Activated T-cell treated with anti-CD3 and anti-CD28 coated beads for 1 hour (primary cell): ENCODE measurements at regions not wholly inside any gene's neighbourhood (a gene's known extent, or its start where the extent isn't known, plus 50 kb on each side); places are given as distances from the start of the nearest gene placed in this dataset.

Experiments
- DNase-seq: peaks from one replicate; pipeline ENCODE4 v3.0.0-alpha.2; 2020; ENCODE audit warnings: low read depth

DNA sequence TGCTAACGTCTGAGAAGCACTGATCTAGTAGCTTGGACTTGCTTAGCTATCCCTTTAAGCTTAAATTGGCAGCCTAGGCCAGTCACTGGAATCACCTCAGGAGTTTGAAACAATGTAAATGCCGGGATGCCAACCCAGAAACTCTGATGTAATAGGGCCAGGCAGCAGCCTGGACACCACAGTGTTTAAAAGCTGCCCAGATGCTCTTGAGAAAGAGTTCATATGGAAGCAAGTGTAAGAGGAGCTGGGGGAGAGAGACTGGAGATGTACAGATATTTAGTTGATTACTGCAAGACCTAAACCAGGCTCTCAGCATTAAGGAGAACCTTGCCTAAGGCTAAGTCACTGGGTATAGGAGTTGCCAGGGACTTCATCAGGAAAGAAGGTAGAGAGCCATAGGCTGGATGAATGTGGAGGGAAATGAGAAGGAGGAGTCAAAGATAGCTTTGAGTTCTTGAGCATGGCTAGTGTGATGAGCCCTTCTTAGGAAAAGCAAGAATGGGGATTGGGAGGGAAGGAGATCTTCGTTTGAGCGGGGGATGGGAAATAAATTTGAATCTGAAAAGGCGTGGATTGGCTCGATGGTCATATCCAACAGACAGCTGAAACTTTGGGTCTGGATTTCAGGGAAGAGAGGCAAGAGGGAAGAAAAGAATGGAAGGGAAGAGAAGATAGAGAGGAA is 392.9 kb upstream of the WWC1 start:
- DNase-seq = no peak

DNA sequence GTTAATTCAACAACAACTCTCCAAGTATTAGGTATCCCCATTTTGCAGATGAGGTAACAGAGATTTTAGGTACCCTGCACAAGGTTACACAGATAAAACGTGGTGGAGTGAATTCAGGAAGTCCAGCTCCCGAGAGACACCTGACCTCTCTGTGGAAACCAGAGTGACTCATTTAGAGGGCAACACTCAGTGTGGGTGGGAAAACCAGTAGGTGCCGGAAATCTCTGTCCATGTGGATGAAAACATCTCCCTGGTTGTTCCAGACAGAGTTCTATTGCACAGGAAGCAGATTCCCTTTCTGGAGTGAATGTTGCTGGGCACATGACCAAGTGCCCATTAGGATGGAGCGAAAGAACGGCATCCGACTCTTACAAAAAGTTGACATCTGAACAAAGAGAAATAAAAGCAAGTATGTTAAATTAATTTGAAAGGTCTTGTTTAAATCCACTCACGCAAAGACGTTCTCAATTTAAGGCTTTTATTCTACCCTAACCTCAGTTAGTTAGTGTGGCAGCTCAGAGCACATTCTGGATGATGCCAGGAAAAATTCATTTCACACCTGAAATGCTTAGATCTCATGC is 391.9 kb upstream of the WWC1 start:
- no peak for DNase-seq

DNA sequence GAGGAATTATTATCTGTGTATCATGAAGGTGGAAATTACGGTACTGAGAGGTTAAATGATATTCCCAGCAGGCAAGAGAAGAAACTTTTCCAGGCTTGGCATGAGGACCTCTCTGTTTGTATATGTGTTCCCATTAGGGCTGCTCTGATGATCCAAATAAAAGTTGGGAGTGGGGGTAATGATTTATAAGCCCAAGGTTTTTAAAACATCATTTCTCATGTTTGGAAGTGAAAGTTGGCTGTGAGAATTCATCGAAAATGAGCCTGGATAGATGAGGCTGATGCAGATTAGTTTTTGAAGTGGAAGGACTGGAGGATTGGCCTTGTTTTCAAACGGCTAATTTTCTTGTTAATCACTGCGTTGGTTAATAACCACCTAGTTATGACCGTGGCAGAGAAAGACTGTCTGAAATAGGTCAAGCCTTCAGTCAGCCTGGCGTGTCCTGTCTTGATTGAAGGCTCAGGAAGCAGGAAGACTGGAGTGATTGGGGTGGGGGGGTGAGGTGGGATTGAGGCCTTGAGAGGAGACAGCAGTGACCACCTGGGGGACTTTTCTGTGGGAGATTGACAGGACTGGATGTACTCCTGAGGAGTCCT is 391.0 kb upstream of the WWC1 start:
- no peak for DNase-seq

DNA sequence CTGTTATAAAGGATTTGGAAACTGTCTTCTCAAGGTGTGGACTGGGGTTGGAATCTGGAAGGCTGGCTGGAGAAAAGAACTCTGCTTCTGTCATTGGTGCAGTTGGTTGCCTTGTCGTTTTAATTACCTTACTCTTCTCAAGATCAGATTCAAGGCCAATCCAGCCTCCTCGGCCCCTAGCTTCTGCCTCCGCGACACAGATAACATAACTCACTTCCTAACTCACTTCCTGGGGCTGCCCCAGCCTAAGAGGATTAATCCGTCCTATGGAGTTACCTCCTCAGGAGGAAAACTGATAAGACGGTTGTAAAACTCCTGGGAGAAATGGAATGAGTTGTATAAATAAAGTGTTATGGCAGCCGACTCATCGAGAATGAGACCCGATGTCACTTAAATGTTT is 389.1 kb upstream of the WWC1 start:
- no peak for DNase-seq

DNA sequence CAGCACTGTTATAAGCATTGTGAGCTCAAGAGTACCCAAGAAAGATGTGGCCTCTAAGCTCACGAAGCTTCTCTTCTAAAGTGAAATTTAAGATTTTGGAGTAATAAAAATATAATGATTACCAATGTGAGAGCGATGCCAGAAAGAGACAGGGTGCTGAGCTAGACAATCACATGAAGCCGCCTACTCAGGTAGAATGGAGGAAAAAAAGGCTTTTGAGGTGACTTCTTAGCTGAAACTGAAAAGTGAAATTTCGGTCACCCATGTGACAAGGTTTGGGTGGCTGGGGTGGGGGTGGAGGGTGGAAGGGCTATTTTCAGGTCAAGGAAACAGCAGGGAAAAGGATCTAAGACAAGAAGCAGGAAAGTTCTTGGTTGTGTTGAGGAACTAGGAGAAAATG is 388.2 kb upstream of the WWC1 start:
- DNase-seq = no peak

DNA sequence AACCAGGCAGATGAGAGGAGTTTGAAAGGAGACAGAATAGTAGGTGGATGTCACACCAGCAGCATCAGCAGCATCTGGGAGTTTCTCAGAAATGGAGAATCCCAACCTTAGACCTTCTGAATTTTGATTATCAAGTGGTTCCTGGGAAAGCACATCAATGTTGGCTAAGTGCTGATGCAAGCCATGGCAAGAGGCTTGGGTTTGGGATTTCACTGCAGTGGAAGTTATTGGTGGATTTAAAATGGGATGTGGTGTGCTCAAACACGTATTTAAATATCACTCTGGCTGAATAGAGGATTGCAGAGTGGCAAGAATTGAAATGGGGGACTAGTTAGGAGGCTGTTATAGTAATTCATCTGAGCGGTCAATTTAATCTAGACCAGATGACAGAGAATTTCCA is 387.8 kb upstream of the WWC1 start:
- no peak for DNase-seq

DNA sequence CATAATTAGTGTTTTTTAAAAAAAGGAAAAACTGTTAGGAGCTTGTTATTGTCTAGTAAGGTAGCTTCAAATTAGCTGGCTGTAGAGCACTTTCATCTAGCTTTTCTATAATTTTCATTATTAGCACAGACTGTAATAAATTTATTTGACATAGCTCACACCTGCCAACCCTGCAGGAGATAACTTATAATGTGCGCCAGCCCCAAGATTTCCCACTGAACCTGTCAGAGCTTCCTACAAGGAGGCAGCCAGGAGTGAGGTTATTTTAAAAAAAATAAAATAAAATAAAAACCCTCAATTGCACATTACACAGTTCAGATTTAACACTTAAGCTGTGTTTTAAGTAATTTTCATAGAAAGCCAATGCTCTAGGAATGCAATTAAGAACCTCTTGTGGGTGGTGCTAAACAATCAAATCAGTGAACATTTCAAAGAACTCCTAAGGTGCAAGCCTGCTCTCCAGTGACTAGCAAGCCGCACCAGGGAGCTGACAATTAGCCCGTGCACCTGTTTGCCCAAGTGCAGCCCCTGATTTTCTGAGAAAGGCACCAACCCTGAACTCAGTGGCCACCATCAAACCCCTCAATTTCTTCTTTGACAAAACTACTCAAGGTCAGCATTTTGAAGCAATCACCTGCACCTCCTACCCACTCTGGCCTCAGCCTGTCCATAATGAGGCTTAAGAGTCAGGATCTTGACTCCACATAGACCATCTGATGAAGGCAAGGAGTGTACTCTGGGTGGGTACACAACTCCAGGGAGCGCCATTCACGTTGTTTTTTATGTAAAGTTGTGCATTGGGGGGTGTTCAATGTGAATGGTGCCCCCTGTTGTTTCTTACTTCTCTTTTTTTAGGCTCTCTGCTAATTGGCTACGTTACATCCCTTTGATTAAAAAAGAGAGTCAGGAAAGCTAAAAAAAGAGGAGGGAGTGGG is 385.3 kb upstream of the WWC1 start:
- DNase-seq = no peak

DNA sequence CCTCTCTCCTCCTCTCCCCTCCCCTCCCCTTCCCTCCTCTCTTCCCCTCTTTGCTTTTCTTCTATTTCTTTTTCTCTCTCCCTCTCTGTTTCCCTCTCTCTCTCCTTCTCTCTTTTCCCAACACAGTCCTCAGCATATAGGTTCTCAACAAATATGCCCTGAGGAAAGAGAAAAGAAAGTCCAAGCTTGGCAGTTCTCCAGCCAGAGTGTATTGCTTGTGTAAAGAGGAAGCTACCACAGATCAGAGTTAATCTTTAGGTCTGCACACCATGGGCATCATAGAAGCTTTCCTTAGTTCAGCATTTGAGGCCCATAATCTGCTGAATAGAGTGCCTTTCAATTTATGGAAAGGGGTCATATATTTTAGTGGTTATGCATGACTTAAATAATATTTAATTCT is 382.8 kb upstream of the WWC1 start:
- DNase-seq = no peak

DNA sequence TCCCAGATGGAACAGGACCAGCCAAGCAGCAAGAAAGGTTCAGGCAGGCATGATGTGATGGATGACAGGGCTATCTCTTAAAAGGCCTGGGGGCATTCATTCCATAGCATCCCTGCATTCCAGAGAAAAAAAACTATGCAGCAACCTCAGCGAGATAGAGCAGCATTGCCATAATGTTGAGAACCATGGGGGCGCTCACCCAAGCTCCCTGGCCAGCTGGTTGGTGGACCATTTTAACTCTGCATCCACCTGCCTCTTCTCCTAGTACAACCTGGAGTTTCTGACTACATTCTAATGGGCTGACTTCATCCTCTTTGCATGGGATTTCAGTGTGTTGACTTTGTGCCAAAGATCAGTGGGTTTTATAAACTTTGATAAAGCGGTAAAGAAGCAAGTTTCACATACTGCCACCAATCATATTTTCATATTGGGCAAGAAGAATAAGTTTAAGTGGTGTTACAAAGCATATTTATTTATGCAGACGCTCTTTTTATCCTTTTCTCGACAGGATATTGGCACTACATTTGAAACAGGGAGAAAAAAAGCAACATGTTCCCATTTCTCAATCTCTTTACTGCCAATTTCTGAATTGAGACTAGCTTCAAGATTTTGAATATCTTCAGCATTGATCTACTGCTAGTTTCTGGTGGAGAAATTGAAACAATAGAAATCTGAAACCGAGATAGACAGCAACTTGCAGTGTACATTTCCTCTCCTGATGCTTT is 378.3 kb upstream of the WWC1 start:
- DNase-seq = no peak

DNA sequence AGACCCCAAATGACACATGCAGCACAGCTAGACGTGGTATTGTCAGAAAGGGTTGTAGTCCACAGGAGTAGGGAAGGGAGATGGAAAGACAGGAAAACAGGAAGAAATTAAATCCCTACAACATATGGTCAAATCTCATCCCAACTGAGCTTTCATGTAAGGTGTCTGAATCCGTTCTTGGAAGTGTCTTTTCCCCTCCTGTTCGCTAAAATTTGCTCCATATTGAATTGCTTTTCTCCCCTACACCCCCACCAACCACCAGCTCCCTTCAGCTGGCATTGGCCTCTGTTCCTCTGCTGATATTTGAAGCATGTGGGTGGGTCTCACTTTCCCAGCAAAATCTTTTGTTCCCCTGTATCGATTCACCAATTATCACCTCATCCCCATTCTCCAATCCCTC is 376.2 kb upstream of the WWC1 start:
- DNase-seq = no peak

DNA sequence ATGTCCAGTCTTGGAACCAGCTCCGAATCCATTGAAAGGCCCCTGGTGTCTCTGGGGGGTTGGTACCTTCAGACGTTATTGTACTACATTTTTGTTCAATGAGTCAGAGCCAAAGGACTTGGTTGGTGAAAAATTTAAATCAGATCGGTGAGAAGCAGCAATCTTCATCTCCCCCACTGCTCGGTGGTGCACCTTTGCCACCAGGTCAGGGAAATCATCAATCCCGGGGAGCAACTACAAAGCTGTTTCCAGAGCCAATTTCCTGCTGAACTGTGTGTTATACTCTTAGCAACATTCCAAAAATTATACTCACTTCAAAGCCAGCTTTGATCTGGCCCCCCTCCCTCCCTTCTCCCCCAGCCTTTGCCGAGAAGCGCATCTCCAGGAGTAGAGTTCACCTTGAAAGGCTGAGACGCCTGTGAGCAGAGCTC is 375.2 kb upstream of the WWC1 start:
- DNase-seq = no peak

DNA sequence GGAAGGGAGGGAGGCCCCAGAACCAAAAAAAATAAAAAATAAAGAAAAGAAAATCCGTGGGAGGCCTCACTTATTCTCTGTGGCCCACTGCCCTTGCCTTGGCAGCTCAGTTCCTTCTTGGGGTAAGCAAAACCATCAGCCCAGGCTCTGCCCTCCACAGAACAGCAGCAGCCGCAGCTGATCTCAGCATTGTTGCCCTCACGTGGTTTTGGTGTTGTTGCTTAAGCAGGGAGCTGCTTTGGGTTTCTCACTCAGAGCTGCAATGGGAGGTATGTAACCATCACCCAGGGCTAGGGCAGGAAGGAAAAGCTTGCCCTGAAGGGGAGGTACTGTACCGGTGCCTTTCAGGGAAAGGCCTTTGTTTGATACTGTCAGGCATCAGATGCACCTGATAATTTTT is 374.7 kb upstream of the WWC1 start:
- DNase-seq = no peak

DNA sequence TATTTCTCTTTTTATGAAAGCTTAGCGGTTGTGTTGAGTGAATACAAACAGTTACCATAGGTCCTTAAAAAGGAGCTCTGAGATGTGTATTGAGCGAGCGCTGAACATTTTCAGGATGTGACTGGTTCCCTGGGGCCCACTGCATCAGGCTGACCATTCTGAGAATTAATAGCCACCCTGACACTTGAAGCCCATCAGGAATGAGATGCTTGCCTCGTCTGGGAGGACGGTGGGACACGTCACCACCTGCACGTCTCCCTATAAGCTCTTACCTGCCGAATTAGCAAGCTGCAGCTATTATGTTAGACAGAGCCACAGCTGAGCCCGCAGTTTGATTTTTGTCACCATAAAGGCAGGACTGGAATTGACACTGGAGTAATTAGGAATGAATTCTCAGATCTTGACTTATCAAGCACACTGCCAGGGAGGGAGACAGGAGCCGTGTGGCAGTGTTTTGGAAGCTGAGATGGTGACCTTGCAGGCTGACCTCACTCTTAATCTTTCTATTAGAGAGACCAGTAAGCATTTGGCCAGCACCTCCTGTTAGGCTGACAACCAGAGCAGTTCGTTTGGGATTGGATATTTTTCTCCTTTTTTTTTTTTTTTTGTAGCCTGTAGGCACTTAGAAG is 373.1 kb upstream of the WWC1 start:
- DNase-seq = no peak

DNA sequence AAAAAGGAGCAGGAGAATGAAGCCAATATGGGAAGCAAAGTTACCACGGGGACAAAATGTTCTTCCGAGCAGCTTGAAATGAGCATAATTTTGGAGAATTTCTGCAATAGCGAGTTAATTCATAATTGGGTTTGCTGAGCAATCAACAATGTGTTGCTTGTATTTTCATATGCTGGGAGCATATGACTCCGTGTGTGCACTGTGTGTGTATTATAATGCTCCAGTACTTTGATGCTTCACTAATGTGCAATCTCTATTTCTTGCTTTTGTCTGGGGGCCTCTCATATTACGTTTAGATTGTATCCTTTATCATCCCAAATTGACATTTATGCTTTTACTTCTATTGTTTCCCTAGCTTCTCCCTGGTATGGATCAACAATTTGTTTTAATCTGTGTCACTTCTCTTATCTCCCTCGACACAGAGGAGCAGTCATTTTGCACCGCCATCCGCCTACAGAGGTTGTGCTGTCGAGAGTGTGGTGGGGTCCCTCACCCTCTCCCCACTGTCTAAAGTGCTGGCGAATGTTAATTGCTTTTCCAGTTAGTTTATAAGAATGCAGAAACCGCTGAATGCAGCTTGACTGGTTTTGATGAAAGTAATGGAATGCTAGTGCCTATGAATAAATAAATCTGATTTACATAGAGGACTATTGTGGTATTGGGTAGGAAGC is 372.5 kb upstream of the WWC1 start:
- no peak for DNase-seq

DNA sequence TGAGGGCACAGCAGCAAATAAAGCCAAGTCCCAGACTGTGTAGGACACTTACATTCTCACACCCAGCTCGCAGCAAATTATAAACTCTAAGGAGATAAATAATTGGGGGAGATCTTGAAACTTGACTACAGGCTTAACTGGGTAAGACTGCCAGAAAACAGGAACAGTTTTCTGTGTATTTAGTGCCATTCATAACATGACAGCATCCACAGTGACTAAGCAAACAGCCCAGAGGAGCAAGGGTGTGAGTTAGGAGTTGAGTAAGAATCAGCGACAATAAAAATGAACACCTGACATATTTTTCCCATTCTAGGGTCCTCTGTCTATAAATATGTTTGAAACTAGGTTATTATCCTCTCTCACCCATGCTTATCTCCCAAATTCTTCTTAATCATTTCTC is 370.9 kb upstream of the WWC1 start:
- DNase-seq = no peak

DNA sequence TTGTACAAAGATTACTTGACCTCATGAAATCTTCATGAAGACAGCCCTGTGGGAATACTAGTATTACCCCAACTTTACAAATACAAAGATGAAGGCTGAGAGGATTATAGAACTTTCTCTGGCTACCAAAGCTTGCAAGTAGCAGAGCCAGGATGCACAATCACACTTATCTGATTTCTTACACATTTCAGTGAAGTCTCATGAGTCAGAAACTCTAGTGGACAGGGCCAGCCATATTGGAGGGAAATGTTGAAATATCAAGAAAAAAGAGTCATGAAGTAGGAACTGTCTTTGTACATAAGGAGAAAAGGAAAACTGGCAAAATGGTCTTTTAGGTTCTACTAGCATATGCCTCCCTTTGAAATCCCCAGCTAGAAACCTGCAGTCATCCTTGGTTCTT is 369.6 kb upstream of the WWC1 start:
- DNase-seq = no peak

DNA sequence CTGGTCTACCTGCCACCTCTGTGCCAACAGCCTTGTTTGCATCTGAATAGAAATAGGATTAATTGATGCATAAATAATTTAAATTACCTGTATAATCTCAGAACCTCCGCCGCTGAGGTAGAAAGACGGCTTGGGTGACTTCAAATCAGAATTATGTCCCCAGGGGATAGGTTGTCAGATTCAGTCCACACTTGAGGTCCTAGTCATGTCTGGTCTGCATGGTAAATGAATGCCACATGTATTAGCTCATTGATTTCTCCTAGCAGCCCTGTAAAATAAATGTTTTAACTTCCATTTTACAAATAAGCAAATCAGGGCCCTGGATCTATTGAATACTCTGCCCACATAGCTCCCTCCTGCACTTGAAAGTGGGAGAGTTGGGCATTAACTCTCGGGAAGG is 368.0 kb upstream of the WWC1 start:
- DNase-seq = no peak

DNA sequence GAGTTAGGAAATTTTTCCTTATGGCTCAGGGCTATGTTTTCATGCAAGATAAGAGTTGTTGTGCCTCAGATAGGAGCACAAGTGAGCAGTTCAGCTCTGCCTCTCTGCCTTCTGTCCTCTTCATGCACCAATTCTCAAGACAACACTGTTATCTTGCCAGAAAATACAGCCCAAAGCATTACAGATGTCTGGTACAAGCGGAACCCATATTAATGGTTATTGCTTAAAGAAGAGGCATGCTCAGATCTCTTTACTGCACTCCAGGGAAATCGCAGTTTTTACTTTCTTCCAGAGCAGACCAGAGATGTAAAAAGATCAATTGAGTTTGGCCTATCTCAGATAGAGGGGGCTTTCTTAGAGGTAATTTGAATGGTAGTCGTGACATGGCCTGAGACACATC is 361.6 kb upstream of the WWC1 start:
- no peak for DNase-seq

DNA sequence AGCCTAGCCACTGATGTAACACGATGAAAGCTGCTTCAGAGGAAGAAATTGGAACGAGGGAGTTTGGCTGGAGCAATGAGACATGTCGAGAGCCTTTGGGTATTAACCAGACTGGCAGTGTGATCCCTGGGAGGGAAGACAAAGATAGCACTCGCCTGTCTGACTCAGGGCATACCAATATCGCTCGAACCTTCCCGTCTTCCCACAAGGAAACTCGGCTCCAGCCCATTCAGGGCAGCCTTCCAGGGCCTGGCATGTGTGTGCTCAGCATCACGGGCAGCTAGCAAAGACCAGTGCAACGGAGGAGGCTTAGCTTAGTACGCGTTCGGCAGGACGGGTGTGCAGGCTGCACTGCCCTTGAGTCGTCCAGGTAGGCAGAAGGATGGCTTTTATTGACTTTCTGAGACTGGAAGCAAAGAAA is 356.9 kb upstream of the WWC1 start:
- DNase-seq = no peak

DNA sequence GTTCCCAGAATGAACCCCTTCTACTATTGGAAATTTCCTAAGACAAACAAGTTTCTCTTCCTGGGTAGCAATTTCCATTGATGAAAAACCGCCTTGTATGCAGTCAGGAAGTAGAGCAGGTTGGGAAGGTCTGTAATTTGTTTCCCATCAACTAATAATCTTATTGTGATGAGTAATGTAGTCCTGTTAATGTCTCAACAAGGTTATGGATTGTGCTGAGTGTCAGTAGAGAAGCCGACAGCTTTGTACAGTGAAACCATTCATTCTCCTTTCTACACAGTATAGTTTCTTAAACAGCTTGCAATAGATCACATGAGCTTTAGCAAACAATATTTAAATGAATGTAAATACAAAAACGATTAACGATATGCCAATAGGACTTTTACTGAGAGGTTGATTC is 355.4 kb upstream of the WWC1 start:
- no peak for DNase-seq
